HL-60 (cell line): ENCODE measurements at regions not wholly inside any gene's neighbourhood (a gene's known extent, or its start where the extent isn't known, plus 50 kb on each side); places are given as distances from the start of the nearest gene placed in this dataset.

ENCODE experiments used
- CTCF ChIP-seq: IDR thresholded peaks from one replicate; pipeline ENCODE4 v1.5.1; 2011; ENCODE audit warnings: low read length, control low read depth, inconsistent platforms; ENCODE audit not compliant: insufficient read depth
- POLR2AphosphoS5 ChIP-seq: IDR thresholded peaks from 2 replicates; pipeline ENCODE4 v1.6.1; 2012; ENCODE audit warnings: low read depth
- REST ChIP-seq: IDR thresholded peaks from 2 replicates; pipeline ENCODE4 v1.6.1; 2012; ENCODE audit warnings: low read depth; ENCODE audit not compliant: insufficient replicate concordance

- no peak for TF ChIP-seq REST
- TF ChIP-seq CTCF, result no peak
- no peak for TF ChIP-seq POLR2AphosphoS5
Measured at GRCh38 chr7:41391818-41392217, 311.1 kb downstream of the INHBA start.
